ENCODE measurements at regions not wholly inside any gene's neighbourhood (a gene's known extent, or its start where the extent isn't known, plus 50 kb on each side); places are given as distances from the start of the nearest gene placed in this dataset.

- TF ChIP-seq CTCF (IDR thresholded peaks at IDR 0.05; ENCODE audit: unreplicated experiment), result no peak
- H3K4me3 Mint-ChIP-seq, result no peak overlapping the region
- no peak overlapping the region for H3K27ac Mint-ChIP-seq
- H3K9me3 Mint-ChIP-seq, result peaks cover 8% of the 10 kb centered on the region
- no peaks in the 10 kb centered on the region for H3K36me3 Mint-ChIP-seq
- H3K4me1 Mint-ChIP-seq, result peaks cover 13% of the 10 kb centered on the region
- no peak for DNase-seq (ENCODE audit: low spot score in 2 of 2, unreplicated experiment in 2 of 2)
- H3K27me3 Mint-ChIP-seq (ENCODE audit: low read depth), result peaks cover 12% of the 10 kb centered on the region
Measured at GRCh38 chr17:33523577-33523981, 230.5 kb upstream of the ASIC2 start.

- H3K27ac Mint-ChIP-seq, result no peak overlapping the region
- H3K4me1 Mint-ChIP-seq, result peaks cover 6% of the 10 kb centered on the region
- no peak overlapping the region for H3K4me3 Mint-ChIP-seq
- no peaks in the 10 kb centered on the region for H3K36me3 Mint-ChIP-seq
- DNase-seq (ENCODE audit: low spot score in 2 of 2, unreplicated experiment in 2 of 2), result no peak
- peaks cover 8% of the 10 kb centered on the region for H3K9me3 Mint-ChIP-seq
- no peak for TF ChIP-seq CTCF (IDR thresholded peaks at IDR 0.05; ENCODE audit: unreplicated experiment)
- H3K27me3 Mint-ChIP-seq (ENCODE audit: low read depth), result peaks cover 15% of the 10 kb centered on the region
Measured at GRCh38 chr17:33525186-33525585, 232.1 kb upstream of the ASIC2 start.

GRCh38 chr17:33526717-33527116 lies 233.6 kb upstream of the ASIC2 start:
- Mint-ChIP-seq H3K9me3 (peaks cover 8% of the 10 kb centered on the region), H3K27ac (no peak overlapping the region), H3K4me3 (no peak overlapping the region), H3K36me3 (no peaks in the 10 kb centered on the region), H3K4me1 (no peaks in the 10 kb centered on the region), H3K27me3 (ENCODE audit: low read depth) (peaks cover 15% of the 10 kb centered on the region)
- no peak for TF ChIP-seq CTCF (IDR thresholded peaks at IDR 0.05; ENCODE audit: unreplicated experiment)
- no peak for DNase-seq (ENCODE audit: low spot score in 2 of 2, unreplicated experiment in 2 of 2)

- Mint-ChIP-seq H3K4me3 (no peak overlapping the region), H3K27me3 (ENCODE audit: low read depth) (peaks cover 15% of the 10 kb centered on the region), H3K36me3 (no peaks in the 10 kb centered on the region), H3K27ac (no peak overlapping the region), H3K9me3 (peaks cover 8% of the 10 kb centered on the region), H3K4me1 (no peaks in the 10 kb centered on the region)
- no peak for DNase-seq (ENCODE audit: low spot score in 2 of 2, unreplicated experiment in 2 of 2)
- no peak for TF ChIP-seq CTCF (IDR thresholded peaks at IDR 0.05; ENCODE audit: unreplicated experiment)
Measured at GRCh38 chr17:33527290-33527689, 234.2 kb upstream of the ASIC2 start.

GRCh38 chr17:33528846-33529245 lies 235.8 kb upstream of the ASIC2 start:
- peaks cover 15% of the 10 kb centered on the region for H3K27me3 Mint-ChIP-seq (ENCODE audit: low read depth)
- no peaks in the 10 kb centered on the region for H3K4me1 Mint-ChIP-seq
- H3K9me3 Mint-ChIP-seq, result peaks cover 8% of the 10 kb centered on the region
- no peak for DNase-seq (ENCODE audit: low spot score in 2 of 2, unreplicated experiment in 2 of 2)
- no peak overlapping the region for H3K27ac Mint-ChIP-seq
- no peak for TF ChIP-seq CTCF (IDR thresholded peaks at IDR 0.05; ENCODE audit: unreplicated experiment)
- no peak overlapping the region for H3K4me3 Mint-ChIP-seq
- H3K36me3 Mint-ChIP-seq, result no peaks in the 10 kb centered on the region

- Mint-ChIP-seq H3K36me3 (no peaks in the 10 kb centered on the region), H3K27me3 (ENCODE audit: low read depth) (peaks cover 17% of the 10 kb centered on the region), H3K27ac (no peak overlapping the region), H3K4me3 (no peak overlapping the region), H3K9me3 (peaks cover 8% of the 10 kb centered on the region), H3K4me1 (no peaks in the 10 kb centered on the region)
- no peak for DNase-seq (ENCODE audit: low spot score in 2 of 2, unreplicated experiment in 2 of 2)
- no peak for TF ChIP-seq CTCF (IDR thresholded peaks at IDR 0.05; ENCODE audit: unreplicated experiment)
Measured at GRCh38 chr17:33529816-33530215, 236.7 kb upstream of the ASIC2 start.

All from mesothelial cell of epicardium (in vitro differentiated cells).